SU-DHL-6 (cell line): ENCODE measurements at regions not wholly inside any gene's neighbourhood (a gene's known extent, or its start where the extent isn't known, plus 50 kb on each side); places are given as distances from the start of the nearest gene placed in this dataset.

ENCODE experiments used
- EZH2phosphoT487 ChIP-seq: fragments of 200-600 bp; sonication (generic), shearing (Covaris generic); conservative IDR thresholded peaks from 2 replicates; pipeline ENCODE4 v1.6.1; 2018; ENCODE audit warnings: mild to moderate bottlenecking, antibody characterized with exemption, low read length, moderate library complexity, mixed read lengths
- TF ChIP-seq, protein P1 (sequence below): fragments of 200-600 bp; sonication (generic); IDR thresholded peaks from one replicate; pipeline ENCODE4 v1.5.1; 2017; ENCODE audit warnings: antibody characterized with exemption, mild to moderate bottlenecking, low read length, moderate library complexity; ENCODE audit not compliant: insufficient read depth, poor library complexity, severe bottlenecking

- TF ChIP-seq, protein P1, sequence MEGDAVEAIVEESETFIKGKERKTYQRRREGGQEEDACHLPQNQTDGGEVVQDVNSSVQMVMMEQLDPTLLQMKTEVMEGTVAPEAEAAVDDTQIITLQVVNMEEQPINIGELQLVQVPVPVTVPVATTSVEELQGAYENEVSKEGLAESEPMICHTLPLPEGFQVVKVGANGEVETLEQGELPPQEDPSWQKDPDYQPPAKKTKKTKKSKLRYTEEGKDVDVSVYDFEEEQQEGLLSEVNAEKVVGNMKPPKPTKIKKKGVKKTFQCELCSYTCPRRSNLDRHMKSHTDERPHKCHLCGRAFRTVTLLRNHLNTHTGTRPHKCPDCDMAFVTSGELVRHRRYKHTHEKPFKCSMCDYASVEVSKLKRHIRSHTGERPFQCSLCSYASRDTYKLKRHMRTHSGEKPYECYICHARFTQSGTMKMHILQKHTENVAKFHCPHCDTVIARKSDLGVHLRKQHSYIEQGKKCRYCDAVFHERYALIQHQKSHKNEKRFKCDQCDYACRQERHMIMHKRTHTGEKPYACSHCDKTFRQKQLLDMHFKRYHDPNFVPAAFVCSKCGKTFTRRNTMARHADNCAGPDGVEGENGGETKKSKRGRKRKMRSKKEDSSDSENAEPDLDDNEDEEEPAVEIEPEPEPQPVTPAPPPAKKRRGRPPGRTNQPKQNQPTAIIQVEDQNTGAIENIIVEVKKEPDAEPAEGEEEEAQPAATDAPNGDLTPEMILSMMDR: no peak
- no peak for TF ChIP-seq EZH2phosphoT487
Measured at GRCh38 chr16:35626041-35626440, 2166.6 kb downstream of the TP53TG3F start.
